OCI-LY7 (cell line): ENCODE measurements at regions not wholly inside any gene's neighbourhood (a gene's known extent, or its start where the extent isn't known, plus 50 kb on each side); places are given as distances from the start of the nearest gene placed in this dataset.

Experiments
- BruUV-seq: library from RNA; stranded (reverse); fragments of 400-500 nt; replicated peaks from 2 replicates; lab custom pipeline; 2021; lab: Mats Ljungman, UMichigan
- CTCF ChIA-PET: fragments of 300-600 bp; sonication (Branson Sonifier 250); formaldehyde crosslinking; loops from one replicate; lab custom pipeline; 2022; ENCODE audit warnings: antibody characterized with exemption; ENCODE audit not compliant: unreplicated experiment; lab: Charles Lee
- POLR2A ChIA-PET: fragments of 300-600 bp; sonication (Branson Sonifier 250); formaldehyde crosslinking; loops from one replicate; lab custom pipeline; 2022; ENCODE audit warnings: antibody characterized with exemption; lab: Charles Lee
- DNase-seq: peaks from one replicate; pipeline ENCODE4 v3.0.0-alpha.2; 2015; ENCODE audit warnings: low spot score
- H2AFZ ChIP-seq: fragments of 200-600 bp; sonication (generic), shearing (Covaris generic); 2 replicates; pipeline ENCODE4 v1.6.1; 2014; ENCODE audit warnings: mild to moderate bottlenecking, antibody characterized with exemption, low read length, moderate library complexity
- H3K27ac ChIP-seq: fragments of 200-600 bp; sonication (generic); 2 replicates; pipeline ENCODE4 v1.5.1; 2014; ENCODE audit warnings: mixed run types, low read depth, mild to moderate bottlenecking, moderate library complexity, low read length, inconsistent platforms; ENCODE audit not compliant: poor library complexity, severe bottlenecking
- H3K36me3 ChIP-seq: fragments of 200-600 bp; sonication (generic); 2 replicates; pipeline ENCODE4 v1.6.1; 2014; ENCODE audit warnings: mild to moderate bottlenecking, antibody characterized with exemption, low read length, moderate library complexity, mixed read lengths; ENCODE audit not compliant: insufficient read depth
- H3K4me1 ChIP-seq: fragments of 200-600 bp; sonication (generic); 2 replicates; pipeline ENCODE4 v1.5.1; 2014; ENCODE audit warnings: mild to moderate bottlenecking, low read length; ENCODE audit not compliant: insufficient read depth, poor library complexity, severe bottlenecking
- H3K4me2 ChIP-seq: fragments of 200-600 bp; sonication (generic); 2 replicates; pipeline ENCODE4 v1.6.1; 2014; ENCODE audit warnings: mild to moderate bottlenecking, low read length
- H3K4me3 ChIP-seq: fragments of 200-600 bp; sonication (generic); 2 replicates; pipeline ENCODE4 v1.5.1; 2014; ENCODE audit warnings: mild to moderate bottlenecking, low read depth, low read length; ENCODE audit not compliant: poor library complexity, severe bottlenecking
- H3K79me2 ChIP-seq: fragments of 200-600 bp; sonication (generic); 2 replicates; pipeline ENCODE4 v1.6.1; 2016; ENCODE audit warnings: low read depth, mild to moderate bottlenecking, low read length, moderate library complexity, mixed read lengths; ENCODE audit not compliant: insufficient read depth
- H3K9me2 ChIP-seq: fragments of 200-600 bp; sonication (generic); 2 replicates; pipeline ENCODE4 v1.6.1; 2016; ENCODE audit warnings: mild to moderate bottlenecking, low read length, mixed read lengths; ENCODE audit not compliant: insufficient read depth
- H3K9me3 ChIP-seq: fragments of 200-600 bp; sonication (generic); 2 replicates; pipeline ENCODE4 v1.6.1; 2014; ENCODE audit warnings: mild to moderate bottlenecking, mixed run types, low read length, mixed read lengths
- H4K20me1 ChIP-seq: fragments of 200-600 bp; sonication (generic); 2 replicates; pipeline ENCODE4 v1.6.1; 2014; ENCODE audit warnings: mild to moderate bottlenecking, antibody characterized with exemption, low read length, moderate library complexity, mixed read lengths; ENCODE audit not compliant: insufficient read depth
- EZH2phosphoT487 ChIP-seq: fragments of 200-600 bp; sonication (generic); IDR thresholded peaks from 2 replicates; pipeline ENCODE4 v1.6.1; 2018; ENCODE audit warnings: low read depth, borderline replicate concordance, mild to moderate bottlenecking, mixed run types, antibody characterized with exemption, low read length, moderate library complexity, mixed read lengths
- intact Hi-C: fragments of 100-400 bp; cut with micrococcal nuclease; formaldehyde crosslinking; loops from one replicate; pipeline ENCODE4 v1.10.0; 2022; ENCODE audit not compliant: unreplicated experiment
- TF ChIP-seq, protein P1 (sequence below): fragments of 200-600 bp; sonication (generic); conservative IDR thresholded peaks from 2 replicates; pipeline ENCODE4 v1.5.1; 2014; ENCODE audit warnings: mild to moderate bottlenecking, antibody characterized with exemption, low read length, moderate library complexity, mixed read lengths

DNA sequence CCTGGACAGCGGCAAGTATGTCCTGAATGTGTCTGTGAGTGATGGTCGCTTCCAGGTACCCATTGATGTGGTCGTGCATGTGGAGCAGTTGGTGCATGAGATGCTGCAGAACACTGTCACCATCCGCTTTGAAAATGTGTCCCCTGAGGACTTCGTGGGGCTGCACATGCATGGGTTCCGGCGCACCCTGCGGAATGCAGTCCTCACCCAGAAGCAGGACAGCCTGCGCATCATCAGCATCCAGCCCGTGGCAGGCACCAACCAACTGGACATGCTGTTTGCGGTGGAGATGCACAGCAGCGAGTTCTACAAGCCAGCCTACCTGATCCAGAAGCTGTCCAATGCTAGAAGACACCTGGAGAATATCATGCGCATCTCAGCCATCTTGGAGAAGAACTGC lies 125.3 kb upstream of the MTNR1B start:
- no peak for TF ChIP-seq EZH2phosphoT487
- TF ChIP-seq, protein P1, sequence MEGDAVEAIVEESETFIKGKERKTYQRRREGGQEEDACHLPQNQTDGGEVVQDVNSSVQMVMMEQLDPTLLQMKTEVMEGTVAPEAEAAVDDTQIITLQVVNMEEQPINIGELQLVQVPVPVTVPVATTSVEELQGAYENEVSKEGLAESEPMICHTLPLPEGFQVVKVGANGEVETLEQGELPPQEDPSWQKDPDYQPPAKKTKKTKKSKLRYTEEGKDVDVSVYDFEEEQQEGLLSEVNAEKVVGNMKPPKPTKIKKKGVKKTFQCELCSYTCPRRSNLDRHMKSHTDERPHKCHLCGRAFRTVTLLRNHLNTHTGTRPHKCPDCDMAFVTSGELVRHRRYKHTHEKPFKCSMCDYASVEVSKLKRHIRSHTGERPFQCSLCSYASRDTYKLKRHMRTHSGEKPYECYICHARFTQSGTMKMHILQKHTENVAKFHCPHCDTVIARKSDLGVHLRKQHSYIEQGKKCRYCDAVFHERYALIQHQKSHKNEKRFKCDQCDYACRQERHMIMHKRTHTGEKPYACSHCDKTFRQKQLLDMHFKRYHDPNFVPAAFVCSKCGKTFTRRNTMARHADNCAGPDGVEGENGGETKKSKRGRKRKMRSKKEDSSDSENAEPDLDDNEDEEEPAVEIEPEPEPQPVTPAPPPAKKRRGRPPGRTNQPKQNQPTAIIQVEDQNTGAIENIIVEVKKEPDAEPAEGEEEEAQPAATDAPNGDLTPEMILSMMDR: no peak
- Histone ChIP-seq H3K36me3 (no peaks in the 10 kb centered on the region), H3K4me2 (no peak overlapping the region), H3K4me3 (no peak overlapping the region), H4K20me1 (no peaks in the 10 kb centered on the region), H3K79me2 (no peaks in the 10 kb centered on the region), H3K4me1 (no peaks in the 10 kb centered on the region), H3K9me3 (no peaks in the 10 kb centered on the region), H3K9me2 (no peaks in the 10 kb centered on the region), H2AFZ (no peak overlapping the region), H3K27ac (no peak overlapping the region)
- ChIA-PET CTCF (no interaction called here), POLR2A (no interaction called here)
- intact Hi-C loops: no loop called here
- BruUV-seq: no TSS peak
- no peak for DNase-seq

DNA sequence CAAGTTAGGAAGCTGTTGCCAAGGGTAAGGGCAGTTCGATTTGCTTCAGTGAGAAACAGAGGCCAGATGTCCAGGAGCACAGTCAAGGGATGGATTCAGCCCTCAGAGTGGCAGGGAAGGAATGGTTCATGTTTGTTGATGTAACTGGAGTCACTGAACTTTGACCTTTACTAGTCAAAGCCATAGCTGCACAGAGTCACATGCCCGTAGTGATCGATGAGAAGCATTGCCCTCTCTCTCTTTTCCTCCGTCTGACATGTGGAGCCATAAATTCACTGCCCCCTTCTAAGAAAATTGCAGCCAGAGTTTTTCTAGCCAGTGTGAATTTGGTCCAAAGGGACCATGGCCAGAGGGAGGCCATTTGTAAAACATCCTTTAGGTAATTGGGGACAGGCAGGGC lies 124.1 kb upstream of the MTNR1B start:
- TF ChIP-seq, protein P1: no peak
- no peak for TF ChIP-seq EZH2phosphoT487
- intact Hi-C loops: no loop called here
- ChIA-PET POLR2A (no interaction called here), CTCF (no interaction called here)
- Histone ChIP-seq H4K20me1 (no peaks in the 10 kb centered on the region), H3K79me2 (no peaks in the 10 kb centered on the region), H2AFZ (no peak overlapping the region), H3K27ac (no peak overlapping the region), H3K4me1 (no peaks in the 10 kb centered on the region), H3K9me2 (no peaks in the 10 kb centered on the region), H3K36me3 (no peaks in the 10 kb centered on the region), H3K9me3 (no peaks in the 10 kb centered on the region), H3K4me3 (no peak overlapping the region), H3K4me2 (no peak overlapping the region)
- no peak for DNase-seq
- no TSS peak for BruUV-seq

DNA sequence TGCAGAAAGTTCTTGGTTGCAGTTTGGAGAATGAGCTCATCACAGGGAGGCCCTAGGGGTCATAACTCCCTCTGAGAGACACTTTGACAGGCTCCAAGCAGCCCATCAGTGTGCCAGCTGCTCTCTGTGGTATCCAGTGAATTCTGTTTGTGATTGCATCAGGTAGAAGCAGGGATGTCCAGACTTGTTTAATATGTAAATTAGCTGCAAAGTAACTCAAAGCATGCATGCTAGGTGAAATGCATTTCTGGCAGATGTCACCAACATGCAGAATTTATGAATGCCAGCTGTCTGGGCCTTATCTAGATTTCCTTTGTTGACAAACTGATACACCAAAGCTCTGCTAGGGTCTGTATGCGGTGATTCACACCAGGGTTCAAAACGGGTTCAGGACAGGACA lies 123.6 kb upstream of the MTNR1B start:
- TF ChIP-seq, protein P1: no peak
- no peak for TF ChIP-seq EZH2phosphoT487
- H2AFZ ChIP-seq: no peak overlapping the region
- intact Hi-C loops: no loop called here
- ChIA-PET CTCF (no interaction called here), POLR2A (no interaction called here)
- H3K4me1 ChIP-seq: no peaks in the 10 kb centered on the region
- no peaks in the 10 kb centered on the region for H3K36me3 ChIP-seq
- H3K9me3 ChIP-seq: no peaks in the 10 kb centered on the region
- no peaks in the 10 kb centered on the region for H3K79me2 ChIP-seq
- no TSS peak for BruUV-seq
- no peak overlapping the region for H3K4me3 ChIP-seq
- no peak for DNase-seq
- H3K9me2 ChIP-seq: no peaks in the 10 kb centered on the region
- no peak overlapping the region for H3K4me2 ChIP-seq
- H4K20me1 ChIP-seq: no peaks in the 10 kb centered on the region
- H3K27ac ChIP-seq: no peak overlapping the region
